ENCODE measurements at regions not wholly inside any gene's neighbourhood (a gene's known extent, or its start where the extent isn't known, plus 50 kb on each side); places are given as distances from the start of the nearest gene placed in this dataset. TPM values are rescaled to one million over a fixed set of nuclear protein-coding genes. Genes with fewer than 3 reads are reported as not detected.

Small RNA genes lying in the stretch of these regions (small RNA-seq; reads per million reads assigned to genes)
- gene RN7SL422P = not detected

All from uterus (tissue), 1 donor.